Activated CD8-positive, alpha-beta T cell treated with anti-CD3 and anti-CD28 coated beads for 36 hours (primary cell): ENCODE measurements at regions not wholly inside any gene's neighbourhood (a gene's known extent, or its start where the extent isn't known, plus 50 kb on each side); places are given as distances from the start of the nearest gene placed in this dataset.
"Not testable (repeated sequence)": the region's sequence is repeated elsewhere in the genome, so short reads cannot be mapped to it uniquely, and the experiment has no call there.

ENCODE experiments used
- ATAC-seq: fragments of 200-7000 bp; cut with Tn5 transposase; one replicate; pipeline ENCODE4 v1.10.0; 2021; ENCODE audit warnings: mild to moderate bottlenecking, moderate library complexity
- CTCF ChIA-PET: fragments of 350-600 bp; sonication (Branson Sonifier 250); formaldehyde crosslinking; loops from one replicate; lab custom pipeline; 2021; ENCODE audit warnings: antibody characterized with exemption; lab: Charles Lee
- POLR2A ChIA-PET: fragments of 350-600 bp; sonication (Branson Sonifier 250); formaldehyde crosslinking; loops from one replicate; lab custom pipeline; 2021; ENCODE audit warnings: antibody characterized with exemption; lab: Charles Lee
- DNase-seq: peaks from one replicate; pipeline ENCODE4 v3.0.0-alpha.2; 2020
- H3K27ac Mint-ChIP-seq: one replicate; pipeline ENCODE4 v1.8.0; 2021; ENCODE audit warnings: mild to moderate bottlenecking, mixed read lengths
- H3K27me3 Mint-ChIP-seq: one replicate; pipeline ENCODE4 v1.8.0; 2021; ENCODE audit warnings: mixed read lengths
- H3K36me3 Mint-ChIP-seq: one replicate; pipeline ENCODE4 v1.8.0; 2021; ENCODE audit warnings: low read depth, mixed read lengths
- H3K4me1 Mint-ChIP-seq: one replicate; pipeline ENCODE4 v1.8.0; 2021; ENCODE audit warnings: low read depth, mixed read lengths
- H3K4me3 Mint-ChIP-seq: one replicate; pipeline ENCODE4 v1.8.0; 2021; ENCODE audit warnings: mild to moderate bottlenecking, moderate library complexity, mixed read lengths
- H3K9me3 Mint-ChIP-seq: one replicate; pipeline ENCODE4 v1.8.0; 2021; ENCODE audit warnings: mixed read lengths
- intact Hi-C: fragments of 100-400 bp; cut with micrococcal nuclease; formaldehyde crosslinking; loops from one replicate; pipeline ENCODE4 v1.10.0; 2022
- TF ChIP-seq, protein P1 (sequence below): fragments of 200-600 bp; IDR thresholded peaks from one replicate; pipeline ENCODE4 v1.8.0; 2022; ENCODE audit warnings: antibody characterized with exemption, mild to moderate bottlenecking

DNA sequence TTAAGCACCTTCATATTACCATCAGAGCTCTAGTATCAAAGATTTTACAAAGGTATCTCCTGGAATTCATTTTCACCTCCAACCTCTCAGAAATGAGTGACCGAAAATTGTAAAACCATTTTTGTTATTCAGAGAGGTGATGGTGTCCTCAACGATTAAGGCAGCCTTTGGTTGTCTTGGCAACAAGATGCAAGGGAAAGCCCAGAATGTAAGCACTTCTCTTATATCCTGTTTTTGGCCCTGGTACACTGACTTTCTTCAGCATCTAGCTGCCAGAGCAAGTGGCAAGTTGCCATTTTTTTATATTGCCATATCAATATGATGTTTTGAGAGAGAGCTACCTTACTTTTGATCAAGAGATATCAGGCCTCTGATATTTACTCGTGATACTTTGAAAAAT, 384.9 kb upstream of the NECTIN3 start:
- intact Hi-C loops = no loop called here
- no peak overlapping the region for H3K4me3 Mint-ChIP-seq
- CTCF ChIA-PET = no interaction called here
- H3K9me3 Mint-ChIP-seq = no peaks in the 10 kb centered on the region
- no peaks in the 10 kb centered on the region for H3K4me1 Mint-ChIP-seq
- H3K36me3 Mint-ChIP-seq = no peaks in the 10 kb centered on the region
- peaks cover 6% of the 10 kb centered on the region for H3K27me3 Mint-ChIP-seq
- no peak overlapping the region for H3K27ac Mint-ChIP-seq
- POLR2A ChIA-PET = no interaction called here
- TF ChIP-seq, protein P1, sequence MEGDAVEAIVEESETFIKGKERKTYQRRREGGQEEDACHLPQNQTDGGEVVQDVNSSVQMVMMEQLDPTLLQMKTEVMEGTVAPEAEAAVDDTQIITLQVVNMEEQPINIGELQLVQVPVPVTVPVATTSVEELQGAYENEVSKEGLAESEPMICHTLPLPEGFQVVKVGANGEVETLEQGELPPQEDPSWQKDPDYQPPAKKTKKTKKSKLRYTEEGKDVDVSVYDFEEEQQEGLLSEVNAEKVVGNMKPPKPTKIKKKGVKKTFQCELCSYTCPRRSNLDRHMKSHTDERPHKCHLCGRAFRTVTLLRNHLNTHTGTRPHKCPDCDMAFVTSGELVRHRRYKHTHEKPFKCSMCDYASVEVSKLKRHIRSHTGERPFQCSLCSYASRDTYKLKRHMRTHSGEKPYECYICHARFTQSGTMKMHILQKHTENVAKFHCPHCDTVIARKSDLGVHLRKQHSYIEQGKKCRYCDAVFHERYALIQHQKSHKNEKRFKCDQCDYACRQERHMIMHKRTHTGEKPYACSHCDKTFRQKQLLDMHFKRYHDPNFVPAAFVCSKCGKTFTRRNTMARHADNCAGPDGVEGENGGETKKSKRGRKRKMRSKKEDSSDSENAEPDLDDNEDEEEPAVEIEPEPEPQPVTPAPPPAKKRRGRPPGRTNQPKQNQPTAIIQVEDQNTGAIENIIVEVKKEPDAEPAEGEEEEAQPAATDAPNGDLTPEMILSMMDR = no peak
- DNase-seq = no peak
- ATAC-seq = no peak

DNA sequence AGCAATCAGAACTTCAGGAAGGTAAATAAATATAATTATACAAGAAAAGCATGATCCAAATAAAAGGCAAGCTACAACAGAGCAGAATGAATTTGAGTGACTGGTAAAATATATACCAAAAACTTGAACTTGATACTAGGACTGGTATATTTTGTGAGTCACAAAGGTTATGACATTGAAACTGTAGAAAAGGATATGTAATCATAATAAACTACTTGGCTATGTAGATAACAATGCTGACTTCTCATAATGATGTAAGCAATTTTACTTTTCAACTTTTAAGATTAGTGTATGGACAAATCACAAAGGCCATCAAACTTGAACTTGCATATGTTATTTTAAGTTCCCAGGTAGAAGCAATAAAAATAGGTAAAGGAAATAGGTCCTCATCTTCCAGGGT, 384.5 kb upstream of the NECTIN3 start:
- no peak overlapping the region for H3K27ac Mint-ChIP-seq
- CTCF ChIA-PET = no interaction called here
- no peak overlapping the region for H3K4me3 Mint-ChIP-seq
- TF ChIP-seq, protein P1 = no peak
- H3K36me3 Mint-ChIP-seq = no peaks in the 10 kb centered on the region
- no peak for DNase-seq
- H3K4me1 Mint-ChIP-seq = no peaks in the 10 kb centered on the region
- intact Hi-C loops = no loop called here
- POLR2A ChIA-PET = no interaction called here
- no peaks in the 10 kb centered on the region for H3K9me3 Mint-ChIP-seq
- ATAC-seq = no peak
- H3K27me3 Mint-ChIP-seq = peaks cover 6% of the 10 kb centered on the region

DNA sequence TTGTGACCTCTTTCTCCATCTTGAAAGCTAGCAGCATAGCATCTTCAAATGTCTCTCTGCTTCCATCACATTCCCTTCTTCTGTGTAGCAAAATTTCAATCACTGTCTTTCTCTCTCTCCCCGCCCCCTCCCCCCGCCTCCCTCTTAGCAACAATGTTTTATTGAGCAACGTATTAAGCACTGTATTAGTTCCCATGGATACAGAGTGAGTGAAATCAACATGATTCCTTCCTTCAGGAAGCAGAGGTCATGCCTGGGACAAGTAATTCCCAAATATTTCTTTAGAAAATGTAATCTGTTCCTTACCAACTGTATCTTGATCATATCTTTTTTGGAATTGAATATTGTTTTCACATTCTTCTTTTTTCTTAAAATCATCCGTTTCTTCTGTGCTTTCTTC, 373.7 kb upstream of the NECTIN3 start:
- Mint-ChIP-seq H3K27me3 (peaks cover 2% of the 10 kb centered on the region), H3K27ac (no peak overlapping the region), H3K36me3 (no peaks in the 10 kb centered on the region), H3K4me3 (no peak overlapping the region), H3K4me1 (no peaks in the 10 kb centered on the region), H3K9me3 (peaks cover 2% of the 10 kb centered on the region)
- TF ChIP-seq, protein P1 = no peak
- no peak for ATAC-seq
- ChIA-PET CTCF (no interaction called here), POLR2A (no interaction called here)
- intact Hi-C loops = no loop called here
- DNase-seq = no peak

DNA sequence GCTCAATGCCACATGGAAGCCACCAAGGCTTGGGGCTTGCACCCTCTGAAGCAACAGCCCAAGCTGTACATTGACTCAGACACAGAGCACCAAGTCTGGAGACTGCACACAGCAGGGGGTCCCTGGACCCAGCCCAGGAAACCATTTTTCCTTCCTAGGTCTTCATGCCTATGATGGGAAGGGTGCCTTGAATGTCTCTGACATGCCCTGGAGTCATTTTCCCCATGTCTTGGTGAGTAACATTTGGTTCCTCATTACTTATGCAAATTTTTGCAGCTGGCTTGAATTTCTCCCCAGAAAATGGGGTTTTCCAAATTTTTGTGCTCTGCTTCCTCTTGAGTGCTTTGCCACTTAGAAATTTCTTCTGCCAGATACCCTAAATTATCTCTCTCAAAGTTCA, 367.3 kb upstream of the NECTIN3 start:
- H3K9me3 Mint-ChIP-seq, ATAC-seq, H3K4me3 Mint-ChIP-seq, CTCF ChIA-PET, H3K36me3 Mint-ChIP-seq, H3K27ac Mint-ChIP-seq, H3K4me1 Mint-ChIP-seq, POLR2A ChIA-PET, intact Hi-C loops, H3K27me3 Mint-ChIP-seq, DNase-seq: not testable (repeated sequence)

DNA sequence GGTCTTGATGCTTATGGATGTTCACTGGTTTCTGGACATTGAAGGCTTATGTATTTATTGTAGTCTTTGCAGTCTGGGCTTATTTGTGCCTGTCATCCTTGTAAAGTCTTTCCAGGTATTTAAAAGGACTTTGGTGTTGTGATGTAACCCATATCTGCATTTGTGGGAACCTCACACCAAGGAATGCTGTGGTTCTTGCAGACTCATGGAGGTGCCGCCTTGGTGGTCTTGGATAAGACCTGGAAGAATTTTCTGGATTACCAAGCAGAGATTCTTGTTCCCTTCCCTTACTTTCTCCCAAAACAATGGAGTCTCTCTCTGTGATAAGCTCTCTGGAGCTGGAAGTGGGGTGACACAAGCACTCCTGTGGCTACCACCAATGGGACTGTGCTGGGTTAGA, 363.5 kb upstream of the NECTIN3 start:
- H3K36me3 Mint-ChIP-seq = no peaks in the 10 kb centered on the region
- H3K4me1 Mint-ChIP-seq = no peaks in the 10 kb centered on the region
- H3K27ac Mint-ChIP-seq = no peak overlapping the region
- ChIA-PET CTCF (no interaction called here), POLR2A (no interaction called here)
- peaks cover 8% of the 10 kb centered on the region for H3K27me3 Mint-ChIP-seq
- ATAC-seq = no peak
- TF ChIP-seq, protein P1 = no peak
- no peak overlapping the region for H3K4me3 Mint-ChIP-seq
- intact Hi-C loops = no loop called here
- H3K9me3 Mint-ChIP-seq = no peaks in the 10 kb centered on the region
- no peak for DNase-seq

DNA sequence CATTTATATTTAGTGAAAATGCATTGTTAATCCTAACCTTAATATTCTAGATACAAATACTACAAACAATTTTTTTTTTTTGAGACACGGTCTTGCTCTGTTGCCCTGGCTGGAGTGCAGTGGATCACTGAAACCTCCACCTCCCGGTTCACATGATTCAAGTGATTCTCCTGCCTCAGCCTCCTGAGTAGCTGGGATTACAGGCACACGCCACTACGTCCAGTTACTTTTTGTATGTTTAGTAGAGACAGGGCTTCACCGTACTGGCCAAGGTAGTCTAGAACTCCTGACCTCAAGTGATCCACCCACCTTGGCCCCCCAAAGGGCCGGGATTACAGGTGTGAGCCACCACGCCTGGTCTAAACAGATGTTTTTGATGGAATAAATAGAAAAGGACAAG, 361.5 kb upstream of the NECTIN3 start:
- intact Hi-C loops = no loop called here
- Mint-ChIP-seq H3K36me3 (no peaks in the 10 kb centered on the region), H3K27me3 (peaks cover 6% of the 10 kb centered on the region), H3K4me1 (no peaks in the 10 kb centered on the region), H3K4me3 (no peak overlapping the region), H3K27ac (no peak overlapping the region), H3K9me3 (no peaks in the 10 kb centered on the region)
- TF ChIP-seq, protein P1 = no peak
- no peak for DNase-seq
- ChIA-PET CTCF (no interaction called here), POLR2A (no interaction called here)
- no peak for ATAC-seq
